Erythroblast (primary cell): ENCODE measurements at regions not wholly inside any gene's neighbourhood (a gene's known extent, or its start where the extent isn't known, plus 50 kb on each side); places are given as distances from the start of the nearest gene placed in this dataset.

Source experiments
- GATA1 ChIP-seq: IDR thresholded peaks from 2 replicates; pipeline ENCODE4 v1.6.1; 2011; ENCODE audit warnings: low read depth, mild to moderate bottlenecking, control low read depth, low read length, moderate library complexity
- POLR2A ChIP-seq: IDR thresholded peaks from 2 replicates; pipeline ENCODE4 v1.6.1; 2011; ENCODE audit warnings: mild to moderate bottlenecking, low read length

- TF ChIP-seq POLR2A (no peak), GATA1 (no peak)
Observed at GRCh38 chr7:81584667-81585066, 185.2 kb downstream of the HGF start.
